HG02623 (cell line): ENCODE measurements at regions not wholly inside any gene's neighbourhood (a gene's known extent, or its start where the extent isn't known, plus 50 kb on each side); places are given as distances from the start of the nearest gene placed in this dataset.
"Not testable (repeated sequence)": the region's sequence is repeated elsewhere in the genome, so short reads cannot be mapped to it uniquely, and the experiment has no call there.

ENCODE experiments used
- ATAC-seq: cut with Tn5 transposase; IDR thresholded peaks from one replicate; pipeline ENCODE4 v1.9.1; 2021; ENCODE audit warnings: moderate library complexity; ENCODE audit not compliant: unreplicated experiment

GRCh38 chr4:103318327-103318726 lies 120.2 kb upstream of the CENPE start:
- ATAC-seq, result no peak

- no peak for ATAC-seq
Measured at GRCh38 chr4:103308248-103308561, 110.1 kb upstream of the CENPE start.

DNA sequence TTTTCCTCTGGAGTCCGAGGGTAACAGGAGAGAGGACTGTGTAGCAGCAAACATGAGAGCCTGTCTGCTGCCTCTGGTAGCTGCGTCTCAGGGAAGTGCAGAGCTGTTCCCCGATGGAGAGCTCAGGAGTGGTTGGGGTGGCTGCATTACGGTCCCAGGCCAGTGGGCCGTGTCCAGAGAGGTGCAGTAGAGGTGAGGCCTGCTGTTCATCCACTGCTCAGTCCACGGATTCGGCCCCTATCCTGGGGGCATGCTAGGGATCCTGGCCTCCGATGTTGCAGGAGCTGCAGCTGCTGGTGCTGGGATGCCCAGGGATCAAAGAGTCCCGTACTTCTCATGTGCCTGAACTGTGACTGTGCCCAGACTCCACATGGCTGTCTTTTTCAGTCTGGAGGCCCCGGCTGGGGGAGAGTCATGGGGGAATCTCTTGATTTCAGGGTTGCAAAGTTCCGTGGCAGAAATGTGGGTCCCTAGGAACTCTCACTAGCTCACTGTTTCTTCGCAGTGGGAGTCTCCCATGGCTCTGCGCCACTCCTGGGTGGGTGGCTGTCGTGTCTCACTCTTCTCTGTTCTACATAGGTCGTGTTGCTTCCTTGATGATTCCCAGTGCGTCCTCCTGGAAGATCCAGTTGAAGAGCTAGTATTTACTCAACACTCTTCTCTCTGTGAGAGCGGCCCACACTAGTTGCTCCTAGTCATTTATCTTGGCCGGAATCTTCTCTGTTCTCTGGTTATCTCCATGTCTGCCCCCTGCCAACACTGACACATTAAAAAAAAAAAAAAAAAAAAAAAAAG lies 109.5 kb upstream of the CENPE start:
- no peak for ATAC-seq

DNA sequence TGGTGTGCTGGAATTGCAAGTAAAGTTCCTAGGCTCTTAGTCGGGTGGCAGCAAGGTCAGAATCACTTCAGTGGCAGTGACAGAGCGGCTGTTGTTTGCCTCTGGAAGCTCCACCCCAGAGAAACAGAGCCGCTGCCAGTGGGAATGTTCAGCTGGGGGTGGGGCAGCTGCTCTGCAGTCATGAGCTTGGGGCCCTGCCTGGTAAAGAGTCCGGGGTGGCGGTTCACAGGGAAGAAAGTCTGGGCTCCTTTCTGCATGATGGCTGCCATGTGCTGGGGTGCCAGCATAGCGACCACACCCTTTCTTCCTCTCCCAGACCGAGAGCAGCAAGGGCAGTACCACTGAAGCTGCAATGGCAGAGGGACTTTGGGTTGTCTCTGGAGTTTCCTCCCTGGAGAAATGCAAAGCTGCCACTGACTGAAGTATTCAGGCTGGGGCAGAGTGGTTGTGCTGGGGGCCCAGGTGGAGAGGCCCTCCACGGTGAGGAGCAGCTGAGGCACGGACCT lies 108.8 kb upstream of the CENPE start:
- no peak for ATAC-seq

- no peak for ATAC-seq
Measured at GRCh38 chr4:103305355-103305754, 107.2 kb upstream of the CENPE start.

GRCh38 chr4:103303011-103303410 lies 104.9 kb upstream of the CENPE start:
- ATAC-seq, result no peak

DNA sequence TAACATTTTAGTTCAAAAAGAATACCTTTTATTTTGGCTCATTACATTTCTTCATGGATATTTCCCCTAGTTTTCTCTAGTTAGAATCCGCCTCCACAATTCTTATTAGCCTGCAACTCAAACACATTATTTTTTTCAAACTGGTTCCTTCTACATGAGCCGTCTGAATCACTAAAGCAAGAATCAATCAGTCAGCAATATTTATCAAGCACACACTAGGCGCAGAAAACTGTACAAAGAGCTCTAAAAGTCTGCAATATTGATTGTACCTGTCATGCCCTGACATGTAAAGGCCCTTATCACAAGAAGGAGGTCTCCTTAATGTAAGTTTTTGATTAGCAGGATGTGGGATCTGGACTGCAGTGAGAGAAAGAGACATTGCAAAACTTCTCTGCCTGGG lies 94.8 kb upstream of the CENPE start:
- no peak for ATAC-seq

DNA sequence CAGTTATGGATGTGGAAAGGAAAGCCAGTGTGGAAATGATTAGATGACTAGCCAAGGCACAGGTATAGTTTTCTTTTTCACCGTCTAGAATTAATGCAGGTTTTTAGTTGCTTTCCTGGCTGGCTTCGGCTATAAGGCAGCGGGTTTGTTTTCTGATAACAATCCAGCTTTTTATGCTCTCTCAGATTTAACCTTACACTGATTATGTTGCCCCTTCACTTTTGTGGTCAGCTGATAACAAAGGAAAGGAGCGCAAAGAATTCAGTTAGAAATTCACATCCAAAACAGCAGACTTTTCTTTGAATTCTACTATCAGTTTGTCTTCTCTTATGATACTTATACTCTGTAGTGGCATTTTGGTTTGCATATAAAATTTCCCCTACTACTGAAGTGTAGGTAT lies 94.2 kb upstream of the CENPE start:
- no peak for ATAC-seq

- no peak for ATAC-seq
Measured at GRCh38 chr4:103289186-103289585, 91.0 kb upstream of the CENPE start.

DNA sequence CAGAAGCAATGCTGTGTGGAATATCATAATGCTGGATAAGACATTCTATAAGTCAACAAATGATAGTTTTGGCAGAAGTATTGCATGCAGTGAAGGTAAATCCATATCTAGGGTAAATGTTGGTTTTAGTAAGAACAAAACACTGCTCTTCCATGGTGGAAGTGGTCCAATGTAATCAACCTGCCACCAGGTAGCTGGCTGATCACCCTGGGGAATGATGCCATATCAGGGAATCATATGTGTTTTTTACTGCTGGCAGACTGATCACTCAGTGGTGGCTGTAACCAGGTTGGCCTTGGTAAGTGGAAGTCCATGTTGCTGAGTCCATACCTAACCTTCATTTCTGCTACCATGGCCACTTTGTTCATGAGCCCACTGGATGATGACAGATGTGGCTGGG lies 74.0 kb upstream of the CENPE start:
- no peak for ATAC-seq

GRCh38 chr4:103268746-103269145 lies 70.6 kb upstream of the CENPE start:
- ATAC-seq, result no peak

DNA sequence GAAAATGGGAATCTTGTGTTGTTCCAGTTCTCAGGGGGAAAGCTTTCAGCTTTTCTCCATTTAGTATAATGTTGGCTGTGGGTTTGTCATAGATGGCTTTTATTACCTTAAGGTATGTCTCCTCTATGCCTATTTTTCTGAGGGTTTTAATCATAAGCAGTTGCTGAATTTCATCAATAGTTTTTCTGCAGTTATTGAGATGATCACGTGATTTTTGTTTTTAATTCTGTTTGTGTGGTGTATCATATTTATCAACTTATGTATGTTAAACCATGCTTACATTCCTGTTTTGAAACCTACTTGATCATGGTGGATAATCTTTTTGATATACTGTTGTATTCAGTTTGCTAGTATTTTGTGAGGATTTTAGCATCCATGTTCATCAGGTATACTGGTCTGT lies 66.8 kb upstream of the CENPE start:
- no peak for ATAC-seq

GRCh38 chr4:103256068-103256467 lies 57.9 kb upstream of the CENPE start:
- not testable (repeated sequence) for ATAC-seq
